Bronchial epithelial cell (primary cell): ENCODE measurements at regions not wholly inside any gene's neighbourhood (a gene's known extent, or its start where the extent isn't known, plus 50 kb on each side); places are given as distances from the start of the nearest gene placed in this dataset.
"Not testable (repeated sequence)": the region's sequence is repeated elsewhere in the genome, so short reads cannot be mapped to it uniquely, and the experiment has no call there.

Source experiments
- DNase-seq: peaks from one replicate; pipeline ENCODE4 v3.0.0-alpha.2; 2010; ENCODE audit warnings: low read depth
- FAIRE-seq: peaks from 2 replicates; lab custom pipeline; 2011; peaks lifted over from hg19 to GRCh38; lab: Jason Lieb, UNC
- H3K27me3 ChIP-seq: 2 replicates; pipeline ENCODE4 v1.5.1; 2011; ENCODE audit warnings: low read length; ENCODE audit not compliant: control insufficient read depth, insufficient read depth
- H3K36me3 ChIP-seq: 2 replicates; pipeline ENCODE4 v1.5.1; 2011; ENCODE audit warnings: low read length; ENCODE audit not compliant: control insufficient read depth, insufficient read depth
- H3K4me3 ChIP-seq: 2 replicates; pipeline ENCODE4 v1.5.1; 2011; ENCODE audit warnings: mild to moderate bottlenecking, low read depth, low read length, control low read depth
- CTCF ChIP-seq: IDR thresholded peaks from 2 replicates; pipeline ENCODE4 v1.5.1; 2011; ENCODE audit warnings: mild to moderate bottlenecking, moderate library complexity, low read length, control low read depth, inconsistent platforms; ENCODE audit not compliant: insufficient read depth, severe bottlenecking

GRCh38 chr6:51161752-51162151, 343.1 kb downstream of the TFAP2B start:
- no peaks in the 10 kb centered on the region for H3K27me3 ChIP-seq
- FAIRE-seq (no peak), DNase-seq (no peak)
- H3K36me3 ChIP-seq: no peaks in the 10 kb centered on the region
- no peak for TF ChIP-seq CTCF
- no peak overlapping the region for H3K4me3 ChIP-seq

- no peak for TF ChIP-seq CTCF
- no peak for FAIRE-seq
- no peak for DNase-seq
- Histone ChIP-seq H3K27me3 (no peaks in the 10 kb centered on the region), H3K4me3 (no peak overlapping the region), H3K36me3 (no peaks in the 10 kb centered on the region)
These were observed 345.3 kb downstream of the TFAP2B start for GRCh38 chr6:51163843-51164529.

- no peak for TF ChIP-seq CTCF
- H3K27me3 ChIP-seq: no peaks in the 10 kb centered on the region
- DNase-seq: no peak
- H3K36me3 ChIP-seq: no peaks in the 10 kb centered on the region
- FAIRE-seq: no peak
- H3K4me3 ChIP-seq: no peak overlapping the region
These were observed 348.2 kb downstream of the TFAP2B start for GRCh38 chr6:51166914-51167313.

GRCh38 chr6:51167468-51167867, 348.8 kb downstream of the TFAP2B start:
- Histone ChIP-seq H3K36me3 (no peaks in the 10 kb centered on the region), H3K4me3 (no peak overlapping the region), H3K27me3 (no peaks in the 10 kb centered on the region)
- FAIRE-seq (no peak), DNase-seq (no peak)
- TF ChIP-seq CTCF: no peak

- Histone ChIP-seq H3K36me3 (no peaks in the 10 kb centered on the region), H3K4me3 (no peak overlapping the region), H3K27me3 (no peaks in the 10 kb centered on the region)
- FAIRE-seq: no peak
- no peak for TF ChIP-seq CTCF
- no peak for DNase-seq
These were observed 364.2 kb downstream of the TFAP2B start for GRCh38 chr6:51182827-51183226.

GRCh38 chr6:51184046-51184445, 365.4 kb downstream of the TFAP2B start:
- Histone ChIP-seq H3K4me3 (no peak overlapping the region), H3K36me3 (no peaks in the 10 kb centered on the region), H3K27me3 (no peaks in the 10 kb centered on the region)
- TF ChIP-seq CTCF: no peak
- DNase-seq: no peak
- FAIRE-seq: no peak

GRCh38 chr6:51193163-51193562, 374.5 kb downstream of the TFAP2B start:
- FAIRE-seq: not testable (repeated sequence)

More at GRCh38 chr6:51193163-51193562, 374.5 kb downstream of the TFAP2B start:
- H3K27me3 ChIP-seq, H3K36me3 ChIP-seq, DNase-seq, H3K4me3 ChIP-seq: not testable (repeated sequence)
